ENCODE measurements at regions not wholly inside any gene's neighbourhood (a gene's known extent, or its start where the extent isn't known, plus 50 kb on each side); places are given as distances from the start of the nearest gene placed in this dataset.
"Not testable (repeated sequence)": the region's sequence is repeated elsewhere in the genome, so short reads cannot be mapped to it uniquely, and the experiment has no call there.

DNA sequence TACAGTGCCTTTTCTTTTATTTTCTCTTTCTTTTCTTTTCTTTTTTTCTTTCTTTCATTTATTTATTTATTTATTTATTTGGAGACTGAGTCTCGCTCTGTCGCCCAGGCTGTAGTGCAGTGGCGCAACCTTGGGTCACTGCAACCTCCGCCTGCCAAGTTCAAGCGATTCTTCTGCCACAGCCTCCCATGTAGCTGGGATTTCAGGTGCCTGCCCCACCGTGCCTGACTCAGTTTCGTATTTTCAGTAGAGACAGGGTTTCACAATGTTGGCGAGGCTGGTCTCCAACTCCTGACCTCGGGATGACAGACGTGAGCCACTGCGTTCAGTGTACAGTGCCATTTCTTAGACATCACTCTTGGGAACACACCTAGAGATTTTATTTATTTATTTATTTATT is 110.0 kb upstream of the ANKRD30BL start:
- DNase-seq = not testable (repeated sequence)

DNA sequence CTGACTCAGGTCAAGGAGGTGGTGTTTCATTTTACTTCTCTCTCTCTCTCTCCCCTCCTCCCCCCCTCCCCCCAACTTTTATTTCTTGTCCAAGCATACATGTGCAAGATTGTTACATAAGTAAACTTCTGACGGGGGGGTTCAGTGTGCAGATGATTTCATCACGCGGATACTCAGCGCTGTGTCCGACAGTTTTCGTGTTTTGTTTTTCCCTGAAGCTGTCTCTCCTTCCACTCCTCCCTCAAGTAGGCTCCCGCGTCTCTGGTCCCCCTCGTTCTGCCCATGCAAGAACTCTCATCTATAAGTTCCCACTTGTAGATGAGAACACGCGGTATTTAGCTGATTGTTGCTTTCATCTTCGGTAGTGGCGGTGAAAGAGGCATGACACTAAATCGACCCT is 111.0 kb upstream of the ANKRD30BL start:
- no peak for DNase-seq

DNA sequence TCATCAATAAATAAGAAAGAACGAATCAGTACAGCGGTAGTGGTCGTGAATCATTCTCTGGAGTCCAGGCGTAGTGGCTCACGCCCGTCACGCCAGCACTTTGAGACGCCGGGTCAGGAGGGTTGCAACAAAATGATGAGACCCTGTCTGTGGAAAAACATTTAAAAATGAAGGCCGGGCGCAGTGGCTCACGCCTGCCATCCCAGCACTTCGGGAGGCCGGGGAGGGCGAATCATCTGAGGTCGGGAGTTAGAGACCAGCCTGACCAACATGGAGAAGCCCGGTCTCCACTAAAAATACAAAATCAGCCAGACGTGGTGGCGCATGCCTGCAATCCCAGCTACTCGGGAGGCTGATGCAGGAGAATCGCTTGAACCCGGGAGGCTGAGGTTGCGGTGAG is 111.8 kb upstream of the ANKRD30BL start:
- DNase-seq = not testable (repeated sequence)

DNA sequence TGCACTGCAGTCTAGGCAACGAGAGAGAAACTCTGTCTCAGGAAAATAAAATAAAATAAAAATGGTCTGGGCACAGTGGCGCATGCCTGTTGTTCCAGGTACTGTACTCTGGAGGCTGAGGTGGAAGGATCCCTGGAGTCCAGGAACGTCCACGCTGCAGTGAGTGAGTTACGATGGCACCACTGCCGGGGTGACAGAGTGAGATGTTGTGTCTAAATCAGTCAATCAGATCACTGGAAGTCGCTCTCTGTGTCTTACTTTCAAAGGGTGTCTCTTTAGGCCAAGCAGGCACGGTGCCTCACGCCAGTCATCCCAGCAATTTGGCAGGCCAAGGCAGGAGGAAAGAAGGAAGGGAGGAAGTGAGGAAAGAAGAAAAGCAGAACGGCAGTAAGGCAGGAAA is 112.2 kb upstream of the ANKRD30BL start:
- DNase-seq = no peak

DNA sequence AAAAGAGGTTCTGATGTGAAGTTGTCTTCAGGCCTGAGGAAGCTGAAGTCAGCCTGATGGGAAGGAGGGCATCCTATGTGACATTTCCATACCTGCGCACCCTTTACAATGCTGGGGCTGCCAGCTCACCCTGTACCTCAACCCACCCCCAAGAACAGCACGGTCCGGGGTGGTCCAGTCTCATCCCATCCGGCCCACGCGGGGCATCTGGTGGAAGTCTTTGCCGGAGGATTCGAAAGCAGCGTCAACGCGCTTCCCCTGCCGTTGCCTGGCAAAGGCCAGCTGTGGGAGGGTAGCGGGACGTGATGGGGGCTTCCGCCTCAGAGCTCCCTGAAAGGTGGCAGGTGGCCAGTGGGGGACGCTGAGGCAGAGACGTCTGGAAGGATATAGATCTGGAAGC is 113.6 kb upstream of the ANKRD30BL start:
- DNase-seq = no peak

DNA sequence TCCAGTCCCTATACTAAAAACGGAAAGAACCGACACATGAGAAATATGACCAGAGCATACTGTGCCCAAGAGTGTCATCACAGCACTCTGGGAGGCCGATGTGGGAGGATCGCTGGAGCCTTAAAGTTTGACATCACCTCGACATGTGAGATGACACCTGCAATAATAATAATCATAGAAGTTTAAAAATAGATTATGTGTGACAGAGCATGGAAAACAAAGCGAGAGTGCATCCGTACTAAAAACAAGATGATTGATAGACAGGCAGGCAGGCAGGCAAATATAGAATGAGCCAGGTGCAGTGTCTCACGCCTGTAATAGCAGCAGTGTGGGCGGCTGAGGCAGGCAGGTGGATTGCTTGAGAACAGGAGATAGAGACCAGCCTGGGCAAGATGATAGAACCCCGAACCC is 114.8 kb upstream of the ANKRD30BL start:
- DNase-seq = no peak

DNA sequence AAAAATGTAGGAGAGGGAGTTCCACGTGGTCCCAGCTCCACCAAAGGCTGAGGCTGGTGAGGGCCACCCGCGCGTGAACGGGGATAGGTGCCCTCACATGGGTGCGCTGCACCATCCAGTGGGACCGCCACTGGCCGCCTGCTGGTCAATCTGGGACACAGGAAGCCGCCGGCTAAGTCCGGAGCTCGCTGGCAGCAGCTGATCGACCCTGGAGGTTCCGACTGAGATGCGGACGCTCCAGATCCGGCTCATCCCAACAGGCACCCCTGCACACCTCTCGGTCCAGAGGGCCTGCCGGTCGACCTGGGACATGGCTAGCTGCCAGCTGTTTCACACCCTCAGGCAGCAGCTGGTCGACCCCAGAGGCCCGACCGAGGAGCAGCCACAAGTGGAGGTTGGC is 116.5 kb upstream of the ANKRD30BL start:
- DNase-seq = no peak

DNA sequence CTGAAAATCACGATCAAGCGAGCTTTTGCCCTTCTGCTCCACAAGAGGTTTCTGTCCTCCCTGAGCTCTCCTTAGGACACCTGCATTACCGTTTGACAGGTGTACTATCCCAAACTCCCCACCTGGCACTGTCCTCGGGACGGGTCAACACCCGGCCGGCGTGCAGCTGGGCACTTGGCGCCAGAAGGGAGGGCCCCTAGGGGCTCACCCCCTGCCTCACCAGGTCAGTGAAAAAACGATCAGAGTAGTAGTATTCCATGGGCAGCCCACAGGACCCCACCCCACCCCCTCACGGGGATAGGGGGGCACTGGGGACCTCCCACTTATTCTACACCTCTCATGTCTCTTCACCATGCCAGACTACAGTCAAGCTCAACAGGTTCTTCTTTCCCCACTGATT is 117.6 kb upstream of the ANKRD30BL start:
- no peak for DNase-seq

DNA sequence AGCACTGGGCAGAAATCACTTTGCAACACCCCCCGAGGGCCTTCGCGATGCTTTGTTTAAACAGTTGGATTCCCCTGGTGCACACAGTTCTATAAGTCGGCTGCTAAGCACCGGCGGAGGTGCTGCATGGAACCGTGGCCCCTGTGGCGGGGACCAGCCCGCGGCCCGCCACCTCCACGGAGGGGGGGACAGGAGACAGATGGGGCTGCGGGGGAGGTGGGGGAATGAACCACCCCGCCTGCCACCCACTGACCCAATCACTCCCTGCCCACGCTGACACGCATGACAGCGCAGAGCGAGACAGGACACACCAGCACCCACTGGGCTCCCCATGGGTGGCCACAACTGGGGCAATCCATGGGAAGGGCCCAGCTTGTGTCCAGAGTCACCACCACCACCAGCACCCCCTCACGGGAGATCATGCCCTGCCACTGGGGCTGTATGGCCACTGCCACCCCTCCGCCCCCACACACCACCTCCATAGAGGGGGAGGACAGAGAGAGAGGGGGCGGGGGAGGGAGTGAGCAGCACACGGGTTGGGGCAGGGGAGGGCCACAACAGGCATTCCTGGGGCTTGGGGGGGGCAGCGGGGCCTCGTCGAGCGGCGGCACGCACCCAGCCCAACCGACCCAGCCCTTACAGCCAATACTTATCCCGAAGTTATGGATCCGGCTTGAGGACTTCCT is 118.3 kb upstream of the ANKRD30BL start:
- no peak for DNase-seq

DNA sequence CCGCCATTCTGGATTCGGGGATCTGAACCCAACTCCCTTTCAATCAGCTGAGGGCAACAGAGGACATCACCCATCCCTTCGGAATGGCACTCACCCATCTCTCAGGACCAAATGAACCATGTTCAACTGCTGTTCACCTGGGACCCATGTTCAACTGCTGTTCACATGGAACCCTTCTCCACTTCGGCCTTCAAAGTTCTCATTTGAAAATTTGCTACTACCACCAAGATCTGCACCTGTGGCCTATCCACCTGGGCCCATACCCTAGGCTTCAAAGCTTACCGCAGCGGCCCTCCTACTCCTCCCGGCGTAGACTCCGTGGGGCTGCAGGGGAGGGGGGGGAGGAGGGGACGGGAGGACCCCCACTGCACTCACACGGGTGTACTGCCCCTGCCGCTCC is 119.2 kb upstream of the ANKRD30BL start:
- no peak for DNase-seq

DNA sequence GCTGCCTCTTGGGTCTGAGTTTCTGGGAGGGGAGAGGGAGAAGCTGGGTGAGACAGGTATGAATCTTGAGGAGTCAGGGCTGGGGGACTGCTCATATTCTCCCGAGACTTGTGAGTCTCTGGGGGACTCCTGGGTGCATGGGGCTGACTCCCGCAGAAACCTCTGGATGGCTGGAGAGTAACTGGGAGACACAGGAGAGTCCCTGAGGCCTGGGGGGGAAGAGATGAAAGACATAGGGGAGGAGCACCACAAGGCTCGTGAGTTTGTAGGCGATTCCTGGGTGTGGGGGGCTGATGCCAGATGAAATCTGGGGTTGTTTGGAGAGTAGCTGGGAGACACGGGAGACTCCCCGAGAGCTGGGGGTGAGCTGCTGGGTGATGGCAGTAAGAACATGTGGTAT is 120.4 kb upstream of the ANKRD30BL start:
- not testable (repeated sequence) for DNase-seq

DNA sequence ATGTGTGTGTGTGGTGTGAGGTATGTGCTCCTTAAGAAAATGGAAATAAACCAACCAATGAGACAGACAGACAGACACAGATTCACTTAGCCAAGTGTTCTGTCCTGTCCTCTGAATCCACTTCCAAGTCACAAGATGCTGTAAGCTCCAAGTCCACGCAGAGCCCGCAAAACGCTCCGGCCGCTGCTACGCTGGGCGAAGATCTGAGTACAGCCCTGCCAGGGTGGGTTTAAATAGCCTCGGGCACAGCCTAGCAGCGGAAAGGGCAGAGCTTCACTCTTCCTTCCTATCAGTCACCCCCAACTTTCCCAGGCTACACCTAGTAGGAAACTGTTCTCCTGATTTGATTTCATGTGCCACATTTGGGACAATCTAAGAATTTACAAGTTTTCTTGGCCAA is 121.2 kb upstream of the ANKRD30BL start:
- DNase-seq = no peak

DNA sequence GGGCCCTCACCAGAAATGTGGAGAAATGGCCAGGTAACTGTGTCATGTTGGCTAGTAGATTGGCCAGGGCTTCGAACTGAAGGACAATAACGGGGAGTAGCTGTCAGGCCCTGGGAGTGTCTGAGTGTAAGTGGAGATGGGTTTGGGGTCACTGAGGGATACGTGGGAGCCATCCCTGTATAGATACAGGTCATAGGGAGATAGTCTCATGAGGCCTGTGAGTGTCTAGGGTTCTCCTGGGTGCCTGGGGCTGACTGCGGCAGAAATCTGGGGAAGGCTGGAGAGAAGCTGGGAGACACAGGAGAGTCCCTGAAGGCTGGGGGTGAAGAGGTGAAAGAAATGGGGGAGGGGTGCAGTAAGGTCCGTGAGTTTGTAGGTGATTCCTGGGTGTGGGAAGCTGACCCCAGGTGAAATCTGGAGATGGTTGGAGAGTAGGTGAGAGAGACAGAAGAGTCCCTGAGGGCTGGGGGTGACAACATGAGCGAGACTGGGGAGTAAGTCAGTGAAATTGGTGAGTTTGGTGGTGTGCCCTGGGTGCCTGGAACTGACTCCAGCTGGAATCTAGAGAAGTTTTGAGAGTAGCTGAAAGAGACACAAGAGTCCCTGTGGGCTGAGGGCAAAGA is 124.6 kb upstream of the ANKRD30BL start:
- not testable (repeated sequence) for DNase-seq

DNA sequence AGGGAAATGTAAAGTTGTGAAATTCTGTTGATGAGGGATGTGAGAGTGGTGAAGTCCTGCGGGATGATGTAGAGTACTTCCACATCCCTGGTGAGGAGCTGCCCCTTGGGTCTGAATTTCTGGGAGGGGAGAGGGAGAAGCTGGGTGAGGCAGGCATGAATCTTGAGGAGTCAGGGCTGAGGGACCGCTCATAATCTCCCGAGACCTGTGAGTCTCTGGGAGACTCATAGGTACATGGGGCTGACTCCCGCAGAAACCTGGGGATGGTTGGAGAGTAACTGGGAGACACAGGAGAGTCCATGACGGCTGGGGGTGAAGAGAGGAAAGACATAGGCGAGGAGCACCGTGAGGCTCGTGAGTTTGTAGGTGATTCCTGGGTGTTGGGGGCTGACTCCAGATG is 126.2 kb upstream of the ANKRD30BL start:
- DNase-seq = not testable (repeated sequence)

DNA sequence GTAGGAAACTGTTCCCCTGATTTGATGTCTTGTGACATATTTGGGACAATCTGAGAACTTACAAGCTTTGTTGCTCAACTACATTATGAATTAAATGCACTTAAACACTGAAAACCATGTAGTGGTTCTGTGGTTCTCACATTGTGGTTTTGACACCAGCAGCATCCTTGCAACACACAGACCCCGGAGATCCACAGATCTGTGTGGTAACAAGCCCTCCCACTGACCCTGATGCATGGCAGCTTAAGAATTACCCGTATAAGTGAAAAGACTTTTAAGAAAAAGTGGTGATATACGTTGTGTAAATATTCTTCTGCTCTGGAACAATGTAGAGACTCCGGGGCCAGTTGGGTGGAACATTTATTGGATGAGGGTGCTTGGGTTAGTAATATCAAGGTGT is 127.4 kb upstream of the ANKRD30BL start:
- DNase-seq = not testable (repeated sequence)

DNA sequence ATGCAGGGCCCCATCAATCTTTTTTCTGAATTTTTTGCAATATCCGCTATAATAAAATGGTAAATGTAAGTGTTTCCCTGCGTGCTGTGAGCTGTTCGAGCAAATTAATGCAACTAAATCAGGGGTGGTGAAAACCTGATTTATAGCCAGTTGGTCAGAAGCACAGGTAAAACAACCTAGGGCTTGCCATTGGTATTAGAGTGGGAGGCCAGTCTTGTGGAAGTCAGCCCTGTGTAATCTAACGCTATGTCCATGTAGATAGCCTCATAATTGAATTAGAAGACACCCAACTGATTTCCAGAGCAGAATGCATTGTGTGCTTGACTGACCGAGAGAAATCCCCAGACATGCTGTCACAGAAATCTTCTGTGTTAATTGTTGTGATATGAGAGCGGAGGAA is 126.8 kb upstream of the GPR39 start:
- DNase-seq = not testable (repeated sequence)

DNA sequence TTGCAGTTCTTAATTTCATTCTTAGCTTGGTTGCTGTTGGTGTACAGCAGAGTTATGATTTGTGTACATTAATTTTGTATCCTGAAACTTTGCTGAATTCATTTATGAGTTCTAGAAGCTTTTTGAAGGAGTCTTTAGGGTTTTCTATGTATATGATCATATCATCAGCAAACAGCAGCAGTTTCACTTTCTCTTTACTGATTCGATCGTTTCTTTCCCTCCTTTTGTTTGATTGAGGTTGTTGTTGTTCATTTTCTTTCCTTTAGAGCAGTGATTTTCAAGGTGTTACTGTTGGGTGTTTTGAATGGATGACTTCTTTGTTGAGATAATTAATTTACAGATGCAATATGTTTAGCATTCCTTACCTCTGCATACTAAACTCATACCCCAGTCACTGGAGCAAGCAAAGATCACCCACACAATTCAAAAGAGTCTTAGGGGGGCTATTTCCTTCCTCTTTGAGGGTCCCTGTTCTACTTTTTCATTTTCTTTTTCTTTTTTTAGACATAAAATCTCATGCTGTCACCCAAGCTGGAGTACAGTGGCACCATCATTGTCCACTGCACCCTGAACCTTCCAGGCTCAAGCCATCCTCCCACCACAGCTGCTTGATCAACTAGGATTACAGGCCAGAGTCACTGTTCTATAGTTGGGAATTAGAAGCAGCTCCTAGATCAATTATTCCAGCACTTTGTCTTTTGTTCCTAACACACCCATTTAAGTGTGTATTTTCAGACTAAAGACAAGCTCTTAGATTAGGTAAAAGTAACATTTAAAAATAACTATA is 115.8 kb upstream of the GPR39 start:
- not testable (repeated sequence) for DNase-seq

DNA sequence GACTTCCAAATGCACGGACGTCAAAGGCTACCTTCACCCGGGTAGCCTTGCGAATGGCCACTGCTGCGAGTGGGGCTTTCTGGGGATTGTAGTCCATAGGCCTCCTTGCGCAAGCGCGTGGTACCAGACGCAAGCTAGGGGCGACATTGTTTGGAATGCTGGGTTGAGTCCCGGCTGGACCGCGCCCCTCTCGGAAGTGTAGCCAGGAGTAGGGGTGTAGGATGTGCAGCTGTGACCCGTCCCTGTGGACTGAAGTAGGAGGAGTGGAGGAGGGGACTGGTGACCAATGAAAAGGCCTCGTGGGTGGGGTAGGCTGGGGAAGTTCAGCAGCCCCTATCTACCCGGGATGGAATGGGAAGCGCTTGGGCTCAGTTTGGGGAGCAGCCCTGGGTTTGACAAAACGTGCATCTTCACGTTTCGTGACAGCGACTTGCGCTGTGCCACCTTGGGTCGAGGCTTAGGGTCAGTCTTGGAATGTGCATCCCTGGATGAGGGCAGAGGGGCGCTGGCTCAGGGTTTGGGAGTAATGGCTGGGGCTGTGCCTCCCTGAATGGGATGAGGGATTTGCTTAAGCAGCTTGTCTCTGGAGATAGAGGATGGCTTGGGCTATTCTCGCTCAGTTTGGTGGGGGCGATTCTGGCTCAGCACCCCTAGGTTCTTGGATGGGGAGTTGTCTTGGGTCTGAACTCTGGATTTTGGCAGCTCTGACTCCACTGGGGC is 111.8 kb upstream of the GPR39 start:
- peak; percentile 26 to 90 (median 76) for DNase-seq

DNA sequence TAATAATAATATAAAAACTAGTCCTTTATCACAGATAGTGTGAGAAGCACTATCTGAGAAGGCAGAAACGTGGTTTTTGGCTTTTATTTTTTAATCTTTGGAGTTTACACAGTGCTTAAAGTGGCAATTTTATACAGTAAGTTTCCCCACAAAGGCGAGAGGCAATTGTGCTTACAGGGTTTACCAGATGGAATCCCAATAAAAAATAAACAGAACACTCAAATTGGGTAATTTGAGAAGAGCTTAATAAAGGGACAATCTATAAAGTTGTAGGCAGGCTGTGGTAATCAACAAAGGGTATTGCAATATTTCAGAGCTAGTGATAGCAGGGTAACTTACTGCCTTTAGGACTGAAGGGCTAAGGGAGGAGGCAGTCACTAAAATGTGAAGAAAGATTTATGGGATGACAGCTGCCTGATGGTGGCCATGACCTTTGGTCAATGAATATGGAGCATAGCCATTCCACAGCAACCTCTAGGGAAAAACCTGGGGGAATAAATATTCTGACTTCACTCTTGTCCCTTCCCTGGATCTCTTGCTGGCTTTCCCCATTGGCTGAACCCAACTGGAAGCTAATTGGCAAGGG is 108.9 kb upstream of the GPR39 start:
- not testable (repeated sequence) for DNase-seq

DNA sequence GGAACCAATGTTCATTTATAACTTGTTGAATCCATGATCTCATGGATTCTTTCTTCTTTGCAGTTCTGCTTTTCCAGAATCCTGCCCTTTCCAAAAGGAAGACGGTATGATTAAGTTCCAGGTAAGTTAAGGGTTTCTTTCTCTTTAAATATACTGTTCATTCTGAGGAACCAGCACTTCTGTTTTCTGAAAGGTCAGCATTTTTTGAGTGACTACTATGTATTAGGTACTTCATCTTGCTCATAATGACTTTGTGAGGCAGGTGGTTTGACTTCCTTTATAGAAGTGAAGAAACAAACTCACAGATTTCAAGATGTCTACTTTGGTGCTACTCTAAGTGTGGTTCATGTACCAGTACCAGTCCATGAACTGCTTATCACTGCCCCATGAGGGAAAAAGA is 107.4 kb upstream of the GPR39 start:
- not testable (repeated sequence) for DNase-seq

DNA sequence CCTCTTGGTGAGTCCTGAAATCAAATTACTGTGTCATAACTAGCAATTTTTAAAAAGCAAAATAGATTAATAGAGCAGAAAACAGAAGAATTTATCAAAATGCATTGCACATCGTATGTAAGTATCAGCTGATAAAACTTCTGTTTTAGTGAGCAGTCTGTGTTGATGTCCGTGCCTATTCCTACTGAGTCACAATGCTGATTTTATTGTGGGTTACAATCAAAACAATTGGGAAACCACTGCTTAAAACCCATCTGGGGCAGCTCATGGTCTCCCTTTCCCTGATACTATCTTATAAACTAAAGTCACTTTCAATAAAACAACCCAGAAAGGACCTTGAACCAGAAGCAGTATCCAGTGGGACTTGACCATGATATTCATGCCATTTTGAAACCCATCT is 101.1 kb upstream of the GPR39 start:
- not testable (repeated sequence) for DNase-seq

Measured in amygdala (tissue), 56 donors.